HG03175 (cell line): ENCODE measurements at regions not wholly inside any gene's neighbourhood (a gene's known extent, or its start where the extent isn't known, plus 50 kb on each side); places are given as distances from the start of the nearest gene placed in this dataset.

Experiments
- ATAC-seq: cut with Tn5 transposase; IDR thresholded peaks from one replicate; pipeline ENCODE4 v1.9.1; 2021; ENCODE audit warnings: mild to moderate bottlenecking, moderate library complexity; ENCODE audit not compliant: unreplicated experiment

- no peak for ATAC-seq
These were observed 387.5 kb downstream of the BCAT1 start for GRCh38 chr12:24561411-24561871.

GRCh38 chr12:24560831-24561271 is 388.1 kb downstream of the BCAT1 start:
- no peak for ATAC-seq

- no peak for ATAC-seq
These were observed 388.6 kb downstream of the BCAT1 start for GRCh38 chr12:24560192-24560775.

- no peak for ATAC-seq
These were observed 391.2 kb downstream of the BCAT1 start for GRCh38 chr12:24557738-24558137.

GRCh38 chr12:24555730-24556129 is 393.2 kb downstream of the BCAT1 start:
- ATAC-seq, result no peak

- ATAC-seq, result no peak
These were observed 394.1 kb downstream of the BCAT1 start for GRCh38 chr12:24554612-24555295.

- ATAC-seq, result no peak
These were observed 395.6 kb downstream of the BCAT1 start for GRCh38 chr12:24553259-24553658.

- no peak for ATAC-seq
These were observed 397.6 kb downstream of the BCAT1 start for GRCh38 chr12:24551163-24551786.

GRCh38 chr12:24550609-24551008 is 398.3 kb downstream of the BCAT1 start:
- ATAC-seq, result no peak

- ATAC-seq, result no peak
These were observed 402.2 kb downstream of the BCAT1 start for GRCh38 chr12:24546661-24547060.

GRCh38 chr12:24546084-24546483 is 402.8 kb downstream of the BCAT1 start:
- ATAC-seq, result no peak

GRCh38 chr12:24544368-24544767 is 404.5 kb downstream of the BCAT1 start:
- no peak for ATAC-seq

- no peak for ATAC-seq
These were observed 407.6 kb downstream of the BCAT1 start for GRCh38 chr12:24541193-24541871.

GRCh38 chr12:24539646-24540045 is 409.3 kb downstream of the BCAT1 start:
- ATAC-seq, result no peak

- ATAC-seq, result no peak
These were observed 411.6 kb downstream of the BCAT1 start for GRCh38 chr12:24537083-24537860.

GRCh38 chr12:24535334-24536069 is 413.4 kb downstream of the BCAT1 start:
- no peak for ATAC-seq

GRCh38 chr12:24534622-24535021 is 414.3 kb downstream of the BCAT1 start:
- no peak for ATAC-seq

GRCh38 chr12:24533716-24534352 is 415.1 kb downstream of the BCAT1 start:
- no peak for ATAC-seq

GRCh38 chr12:24530689-24531088 is 418.2 kb downstream of the BCAT1 start:
- no peak for ATAC-seq

- ATAC-seq, result no peak
These were observed 421.8 kb downstream of the BCAT1 start for GRCh38 chr12:24527102-24527501.
